DMS153 (cell line): ENCODE measurements at regions not wholly inside any gene's neighbourhood (a gene's known extent, or its start where the extent isn't known, plus 50 kb on each side); places are given as distances from the start of the nearest gene placed in this dataset.

ENCODE experiments used
- DNase-seq: peaks from one replicate; lab custom pipeline; 2025; lab: John Stamatoyannopoulos, UW

DNA sequence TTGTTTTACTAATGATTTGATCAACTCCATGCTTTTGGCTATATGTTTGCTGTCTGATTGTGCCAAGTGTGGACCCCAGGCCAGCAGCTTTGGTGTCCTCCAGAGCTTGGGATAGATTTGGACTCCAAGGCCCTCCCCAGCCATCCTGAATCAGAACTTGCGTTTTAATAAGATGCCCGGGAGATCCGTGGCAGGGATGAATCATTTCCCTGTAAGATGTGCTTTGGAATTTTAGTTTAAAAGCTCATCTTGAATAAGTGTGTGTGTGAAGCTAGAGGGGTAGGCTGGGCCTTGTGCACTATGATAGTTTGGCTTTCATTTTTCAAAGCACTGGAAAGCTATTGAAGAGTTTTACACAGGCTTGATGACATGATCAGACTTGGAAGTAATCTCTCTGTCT, 66.2 kb upstream of the SDK1 start:
- no peak for DNase-seq

DNA sequence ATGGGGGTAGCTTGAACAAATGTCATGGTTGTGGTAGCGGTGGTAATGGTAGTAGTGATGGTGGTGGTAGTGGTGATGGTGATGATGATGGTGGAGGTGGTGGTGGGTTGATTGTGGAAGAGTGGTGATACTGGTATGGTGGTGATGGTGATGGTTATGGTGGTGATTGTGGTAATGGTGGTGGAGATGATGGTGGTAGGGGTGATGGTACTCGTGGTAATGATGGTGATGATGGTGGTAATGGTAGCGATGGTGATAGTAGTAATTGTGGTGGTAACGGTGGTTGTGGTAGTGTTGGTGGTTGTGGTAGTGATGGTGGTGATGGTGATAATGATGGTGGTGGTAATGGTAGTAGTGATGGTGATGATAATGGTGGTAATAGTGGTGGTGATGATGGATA, 65.7 kb upstream of the SDK1 start:
- DNase-seq, result no peak

DNA sequence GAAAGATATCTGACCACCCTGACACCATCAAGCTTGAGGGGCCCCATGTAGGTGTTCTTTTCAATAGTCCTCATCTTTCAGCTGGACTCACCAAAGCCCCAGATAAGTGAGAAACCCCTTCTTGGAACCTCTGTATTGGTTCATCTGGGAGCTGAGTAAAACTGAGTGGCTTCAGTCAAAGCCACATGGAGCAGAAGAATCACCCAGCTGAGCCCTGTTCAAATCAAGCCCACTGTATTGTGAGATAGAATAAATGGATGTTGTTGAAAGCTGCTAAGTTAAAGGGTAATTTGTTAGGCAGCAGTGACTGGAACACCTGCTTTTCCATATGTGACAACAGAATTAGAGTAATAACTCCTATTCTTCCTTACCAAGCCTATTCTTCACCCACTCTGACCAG, 64.8 kb upstream of the SDK1 start:
- no peak for DNase-seq

DNA sequence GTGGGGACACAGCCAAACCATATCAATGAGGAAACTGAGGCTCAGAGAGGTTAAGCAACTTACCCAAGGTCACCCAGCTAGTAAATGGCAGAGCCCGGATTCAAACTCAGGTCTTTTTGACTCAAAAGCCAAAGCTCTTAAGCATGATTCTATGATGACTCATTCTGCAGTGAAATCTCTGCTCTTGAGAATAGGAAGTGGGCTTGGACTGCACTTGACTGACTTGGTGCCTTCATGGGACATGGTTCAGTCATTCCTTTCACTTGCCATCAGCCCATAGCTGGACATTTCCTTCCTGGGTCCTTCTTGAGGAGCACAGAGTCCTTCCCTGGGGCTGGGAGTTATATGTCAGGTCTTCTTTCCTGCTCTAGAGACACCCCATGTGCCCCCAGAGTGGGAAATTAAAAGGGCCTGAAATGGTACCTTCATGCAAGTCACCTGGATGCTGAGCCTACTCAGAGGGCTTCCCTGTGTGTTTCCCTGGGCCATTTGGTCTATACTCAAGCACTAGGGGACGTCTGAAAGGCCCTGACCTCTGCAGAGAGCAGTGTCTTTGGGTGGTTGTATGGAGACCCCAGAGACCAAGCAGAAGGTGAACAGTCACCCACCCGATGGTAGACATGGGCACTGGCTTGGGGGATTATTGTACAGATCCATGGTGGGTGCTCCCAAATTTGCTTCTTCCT, 62.4 kb upstream of the SDK1 start:
- DNase-seq, result no peak

DNA sequence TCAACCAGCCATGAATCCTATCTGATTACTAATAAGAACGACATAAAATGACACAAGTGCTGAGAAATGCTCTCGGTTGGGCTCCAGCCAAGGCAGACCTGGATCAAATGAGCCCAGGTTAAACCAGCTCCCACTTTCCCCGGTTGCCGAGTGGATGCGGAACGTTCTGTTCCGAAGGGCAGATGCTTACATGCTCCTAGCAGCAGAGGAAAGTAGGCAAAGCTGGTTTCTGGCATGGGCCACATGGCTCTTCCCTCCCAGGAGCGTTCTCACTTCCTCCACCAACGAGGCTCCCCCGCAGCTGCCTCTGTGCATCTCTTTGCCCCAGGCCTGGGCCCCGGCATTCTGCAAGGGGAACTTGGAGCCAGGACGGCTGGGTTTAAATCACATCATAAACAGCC, 61.8 kb upstream of the SDK1 start:
- no peak for DNase-seq

DNA sequence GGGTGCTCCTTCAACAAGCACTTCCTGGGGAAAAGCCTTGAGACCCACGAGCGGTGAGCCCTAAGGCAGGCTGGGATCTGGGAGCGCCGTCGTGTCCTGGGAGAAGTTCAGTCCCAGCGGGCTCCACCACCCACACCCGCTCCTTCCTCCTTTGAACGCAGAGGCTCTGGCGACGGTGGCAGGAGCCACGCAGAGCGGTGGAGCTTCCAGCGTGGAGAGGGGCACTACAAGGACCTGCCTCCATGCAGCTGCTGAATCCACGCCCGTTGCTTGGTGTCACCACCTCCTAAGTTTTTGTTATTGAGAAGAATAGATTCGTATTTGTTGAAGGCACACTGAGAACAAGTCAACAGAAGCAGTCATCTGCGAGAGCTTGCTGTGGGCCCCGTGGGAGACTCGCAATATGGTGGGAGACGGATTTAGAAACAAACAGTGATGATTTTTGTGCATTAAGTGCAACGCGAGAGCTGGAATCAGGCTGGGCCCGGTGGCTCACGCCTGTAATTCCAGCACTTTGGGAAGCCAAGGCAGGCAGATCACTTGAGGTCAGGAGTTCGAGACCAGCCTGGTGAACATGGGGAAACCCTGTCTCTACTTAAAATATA, 60.1 kb upstream of the SDK1 start:
- no peak for DNase-seq

DNA sequence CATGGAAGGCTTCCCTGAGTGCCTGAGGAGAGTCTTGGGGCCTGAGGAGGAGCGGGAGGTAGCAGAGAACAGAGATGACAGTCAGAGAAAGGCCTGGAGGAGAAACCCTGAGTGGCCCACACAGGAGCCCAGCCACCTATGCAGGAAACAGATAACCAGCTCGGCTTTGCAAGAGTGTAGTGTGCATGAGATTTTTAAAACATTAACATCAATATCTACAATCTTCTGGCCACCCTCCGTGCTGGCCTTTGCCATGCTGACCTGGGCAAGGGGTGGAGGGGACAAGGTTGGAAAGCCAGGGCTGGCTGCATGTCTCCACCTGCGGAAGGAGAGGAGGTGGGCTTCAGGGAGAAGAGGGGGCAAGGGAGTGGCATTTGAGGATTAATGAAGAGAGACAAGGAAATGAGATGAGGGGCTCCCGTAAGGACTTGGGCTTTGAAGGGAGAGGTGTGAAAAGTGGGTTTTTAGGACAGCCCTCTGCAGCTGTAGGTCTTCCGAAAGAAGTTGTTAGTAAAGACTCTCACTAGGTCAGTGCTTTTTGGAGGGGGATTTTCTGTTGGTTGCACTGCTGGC, 59.3 kb upstream of the SDK1 start:
- no peak for DNase-seq

DNA sequence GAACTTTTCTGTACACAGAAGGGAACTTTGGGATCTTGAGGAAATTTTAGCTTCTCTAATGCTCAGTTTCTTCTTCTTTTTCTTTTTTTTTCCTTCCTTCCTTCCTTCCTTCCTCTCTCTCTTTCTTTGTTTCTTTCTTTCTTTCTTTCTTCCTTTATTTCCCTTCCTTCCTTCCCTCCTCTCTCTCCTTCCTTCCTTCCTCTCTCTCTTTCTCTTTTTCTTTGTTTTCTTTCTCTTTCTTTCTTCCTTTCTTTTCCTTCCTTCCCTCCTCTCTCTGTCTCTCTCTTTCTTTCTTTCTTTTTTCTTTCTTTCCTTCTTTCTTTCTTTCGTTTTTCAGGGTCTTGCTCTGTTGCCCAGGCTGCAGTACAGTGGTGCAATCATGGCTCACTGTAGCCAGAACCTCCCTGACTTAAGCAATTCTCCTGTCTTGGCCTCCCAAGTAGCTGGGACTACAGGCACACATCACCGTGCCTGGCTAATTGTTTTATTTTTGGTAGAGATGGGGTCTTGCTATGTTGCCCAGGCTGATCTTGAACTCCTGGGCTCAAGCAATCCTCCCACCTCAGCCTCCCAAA, 58.6 kb upstream of the SDK1 start:
- DNase-seq, result no peak

DNA sequence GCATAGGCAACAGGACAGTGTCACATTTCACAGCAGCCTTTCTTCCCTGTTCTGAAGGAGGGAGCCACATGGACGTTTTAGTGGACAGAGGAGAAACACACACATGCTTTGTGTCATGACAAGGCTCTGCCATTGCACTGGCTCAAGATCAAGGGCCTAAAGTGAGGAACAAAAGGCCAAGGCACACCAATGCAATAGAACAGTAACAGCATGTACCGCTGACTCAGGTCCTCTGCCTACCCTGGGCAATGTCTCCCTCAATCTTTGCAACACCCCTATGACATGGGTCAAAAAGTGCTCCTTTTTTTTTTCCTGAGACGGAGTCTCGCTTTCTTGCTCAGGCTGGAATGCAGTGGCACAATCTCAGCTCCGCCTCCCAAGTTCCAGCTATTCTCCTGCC, 57.8 kb upstream of the SDK1 start:
- DNase-seq, result peak; percentile 47

DNA sequence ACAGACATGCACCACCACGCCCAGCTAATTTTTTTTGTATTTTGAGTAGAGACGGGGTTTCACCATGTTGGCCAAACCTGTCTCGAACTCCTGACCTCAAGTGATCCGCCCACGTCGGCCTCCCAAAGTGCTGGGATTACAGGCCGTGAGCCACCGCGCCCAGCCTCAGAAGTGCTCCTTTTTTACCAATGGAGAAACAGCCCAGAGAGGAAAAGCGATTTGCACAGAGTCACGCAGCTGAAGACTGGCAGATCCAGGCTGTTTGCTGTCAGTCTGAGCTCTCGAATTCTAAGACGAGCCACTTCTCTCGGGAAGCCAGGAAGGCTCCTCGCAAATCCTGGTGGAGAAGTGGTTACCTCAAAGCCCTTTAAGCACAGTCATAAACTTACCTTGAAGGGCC, 57.4 kb upstream of the SDK1 start:
- DNase-seq, result no peak

DNA sequence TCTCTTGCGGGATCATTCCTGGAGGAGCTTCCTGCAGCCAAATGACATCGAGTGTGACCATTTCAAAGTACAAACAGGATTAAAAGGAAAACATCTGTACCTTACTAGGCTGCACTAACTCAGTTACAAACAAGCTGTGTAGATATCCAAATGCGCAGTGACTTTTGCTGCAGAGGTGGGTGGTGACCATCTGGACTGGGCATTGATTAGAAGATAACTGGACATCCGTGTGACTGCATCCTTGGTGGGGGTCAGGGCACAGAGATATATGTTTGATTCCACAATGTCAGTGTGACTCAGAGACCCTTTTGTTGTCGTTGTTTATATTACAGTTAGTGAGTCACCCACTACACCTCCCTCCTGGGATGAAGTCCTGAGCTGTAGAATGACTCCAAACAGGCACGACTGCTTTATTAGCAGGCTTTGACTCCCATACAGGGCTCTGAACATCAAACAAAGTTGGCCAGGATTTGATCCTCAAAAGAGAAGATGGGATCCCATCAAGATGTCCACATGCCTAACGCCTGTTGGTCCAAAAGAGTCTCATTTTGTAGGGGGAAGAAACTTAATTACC, 56.7 kb upstream of the SDK1 start:
- DNase-seq, result peak; percentile 55

DNA sequence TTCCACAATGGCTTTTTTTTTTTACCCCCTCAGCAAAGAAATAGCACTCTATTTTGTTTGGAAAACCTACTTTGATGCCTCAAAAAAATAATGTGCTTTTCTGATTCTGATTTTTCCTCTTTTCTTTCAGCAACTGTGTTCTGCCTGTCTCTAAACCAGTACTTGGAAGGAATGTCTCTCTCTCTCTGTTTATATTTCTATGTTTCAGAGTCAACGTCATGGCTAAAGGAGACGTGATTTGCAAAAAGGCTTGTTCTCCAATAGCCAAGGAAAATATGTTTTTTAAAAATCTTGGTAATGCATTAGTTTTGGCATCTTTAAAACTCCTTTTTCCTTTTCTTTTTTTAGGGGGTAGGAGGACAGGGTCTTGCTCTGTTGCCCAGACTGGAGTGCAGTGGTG, 56.0 kb upstream of the SDK1 start:
- DNase-seq, result no peak

DNA sequence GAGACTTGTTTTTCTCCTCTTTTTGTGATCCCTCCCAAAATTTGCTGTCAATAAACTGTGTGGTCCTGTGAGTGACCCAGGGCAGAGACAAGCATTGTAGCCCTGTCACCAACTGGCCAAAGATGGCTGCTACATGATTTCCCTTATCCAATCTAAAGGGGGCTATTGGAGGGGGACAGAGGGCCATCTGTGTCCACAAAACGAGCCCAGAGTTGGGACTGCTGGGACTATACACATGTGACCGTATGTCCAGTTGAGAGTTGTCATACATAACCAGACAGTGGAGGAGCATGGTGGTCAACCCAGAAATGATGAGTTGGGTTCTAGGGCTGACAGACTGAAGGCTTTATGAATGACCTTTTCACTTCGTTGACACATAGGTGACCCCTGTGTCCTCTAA, 55.3 kb upstream of the SDK1 start:
- DNase-seq, result no peak

DNA sequence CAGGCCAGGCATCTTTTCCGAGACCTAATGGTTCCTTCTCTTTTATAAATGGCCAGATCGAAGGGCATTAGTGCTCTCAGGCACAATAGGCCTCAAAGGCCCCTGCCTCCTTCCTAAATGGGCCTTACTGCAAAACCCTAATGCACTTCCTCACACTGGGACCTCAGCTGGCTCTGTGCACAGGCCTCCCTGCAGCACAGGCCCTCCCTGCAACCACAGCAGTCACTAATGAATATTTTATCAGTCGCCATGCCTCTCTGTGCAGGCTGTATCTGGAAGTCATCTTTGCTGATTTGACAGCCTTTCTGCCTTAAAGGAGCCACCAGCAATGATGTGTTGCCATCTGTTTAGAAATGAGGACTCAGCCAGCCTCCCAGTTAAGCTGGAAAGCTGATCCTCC, 54.9 kb upstream of the SDK1 start:
- no peak for DNase-seq

DNA sequence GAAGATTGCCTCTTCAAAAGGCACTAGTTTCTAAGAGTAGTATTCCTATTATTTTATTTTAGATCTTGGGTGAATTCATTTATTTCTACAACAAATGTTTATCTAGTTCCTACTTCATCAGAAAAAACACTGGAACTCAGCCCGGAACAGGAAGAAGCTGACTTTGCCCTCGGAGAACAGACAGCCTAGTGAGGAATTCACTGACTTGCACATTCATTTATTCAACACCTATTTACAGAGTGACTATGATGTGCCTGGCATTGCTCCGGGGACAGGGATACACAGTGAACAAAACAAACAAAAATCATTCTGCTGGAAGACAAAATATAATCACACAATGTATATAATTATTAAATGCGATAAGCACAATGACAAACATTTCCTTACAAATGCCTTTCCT, 54.4 kb upstream of the SDK1 start:
- no peak for DNase-seq

DNA sequence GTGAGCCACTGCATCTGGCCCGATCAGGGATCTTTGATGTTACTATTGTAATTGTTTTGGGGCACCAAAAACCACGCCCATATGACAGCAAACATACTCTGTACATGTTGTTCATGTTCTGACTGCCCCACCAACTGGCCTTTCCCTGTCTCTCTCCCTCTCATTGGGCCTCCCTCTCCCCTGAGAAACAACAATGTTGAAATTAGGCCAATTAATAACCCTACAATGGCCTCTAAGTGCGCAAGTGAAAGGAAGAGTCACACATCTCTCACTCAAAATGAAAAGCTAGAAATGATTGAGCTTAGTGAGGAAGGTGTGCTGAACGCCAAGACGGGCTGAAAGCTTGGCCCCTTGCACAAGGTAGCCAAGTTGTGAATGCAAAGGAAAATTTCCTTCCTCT, 50.3 kb upstream of the SDK1 start:
- no peak for DNase-seq
